ENCODE measurements at regions not wholly inside any gene's neighbourhood (a gene's known extent, or its start where the extent isn't known, plus 50 kb on each side); places are given as distances from the start of the nearest gene placed in this dataset.

- TF ChIP-seq CHD7 (IDR thresholded peaks at IDR 0.05; ENCODE audit: insufficient replicate concordance, low read length) (no peak), EZH2 (IDR thresholded peaks at IDR 0.05; ENCODE audit: low read depth, low read length, severe bottlenecking) (no peak), FOSL1 (IDR thresholded peaks at IDR 0.05; ENCODE audit: insufficient read depth, low read depth, low read length) (no peak), CBX5 (IDR thresholded peaks at IDR 0.05; ENCODE audit: low read depth, low read length) (no peak), RBBP5 (IDR thresholded peaks at IDR 0.05; ENCODE audit: borderline replicate concordance, low read depth, low read length) (no peak)
These were observed 518.7 kb upstream of the TBL1XR1 start (continued) for GRCh38 chr3:177715980-177716379.
